Colonic mucosa (tissue), 4 donors: ENCODE measurements at regions not wholly inside any gene's neighbourhood (a gene's known extent, or its start where the extent isn't known, plus 50 kb on each side); places are given as distances from the start of the nearest gene placed in this dataset.
A peak's percentile ranks its signal among the peaks of the same experiment; 100 is the strongest.
"Not testable (repeated sequence)": the region's sequence is repeated elsewhere in the genome, so short reads cannot be mapped to it uniquely, and the experiment has no call there.

ENCODE experiments used
- DNase-seq: peaks from one replicate; pipeline ENCODE4 v3.0.0-alpha.2; 2020
- H3K27ac ChIP-seq: fragments of 200-600 bp; one replicate; pipeline ENCODE4 v1.8.0; 2021
- H3K27me3 ChIP-seq: fragments of 200-600 bp; one replicate; pipeline ENCODE4 v1.8.0; 2021
- H3K36me3 ChIP-seq: fragments of 200-600 bp; one replicate; pipeline ENCODE4 v1.8.0; 2021
- H3K4me1 ChIP-seq: fragments of 200-600 bp; one replicate; pipeline ENCODE4 v1.8.0; 2021; ENCODE audit warnings: mild to moderate bottlenecking
- H3K4me3 ChIP-seq: fragments of 200-600 bp; one replicate; pipeline ENCODE4 v1.8.0; 2021
- H3K9ac ChIP-seq, 2 donors: one replicate each; pipeline ENCODE4 v1.7.0; 2013; ENCODE audit warnings: control low read depth in 2 of 2, low read depth in 2 of 2, low read length in 2 of 2
- H3K9me3 ChIP-seq: fragments of 200-600 bp; one replicate; pipeline ENCODE4 v1.8.0; 2021
- intact Hi-C: fragments of 100-400 bp; cut with DNase I; formaldehyde crosslinking; loops from one replicate; pipeline ENCODE4 v1.14.1; 2022
- TF ChIP-seq, protein P1 (sequence below): fragments of 200-600 bp; IDR thresholded peaks from one replicate; pipeline ENCODE4 v1.8.0; 2022; ENCODE audit warnings: antibody characterized with exemption, mild to moderate bottlenecking
- donor health status: healthy.
- donor health status: DM: no; HTN: no; CAD: no.
- donor health status: DM: no; HTN: no; CAD: no.

DNA sequence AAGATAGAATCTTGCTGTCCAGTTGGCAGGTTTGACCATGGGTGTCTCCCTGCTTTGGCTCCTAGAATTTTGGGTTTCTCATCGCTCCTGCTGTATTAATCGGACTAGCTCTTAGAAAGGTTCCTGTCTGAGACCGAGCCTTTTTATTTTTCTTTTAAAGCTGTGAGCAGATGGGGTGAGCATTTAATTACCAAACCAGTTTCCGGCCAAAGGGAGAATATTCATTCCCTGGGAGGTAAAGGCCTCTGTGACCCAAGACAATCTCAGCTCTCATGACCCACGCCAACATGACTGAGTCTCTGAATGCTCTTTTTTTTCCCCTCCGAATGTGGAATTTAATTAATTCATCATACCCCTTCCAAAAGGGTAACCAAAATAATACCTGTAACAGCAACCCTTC lies 464.7 kb upstream of the TMEM132C start:
- no peaks in the 10 kb centered on the region for H3K27me3 ChIP-seq
- TF ChIP-seq, protein P1, sequence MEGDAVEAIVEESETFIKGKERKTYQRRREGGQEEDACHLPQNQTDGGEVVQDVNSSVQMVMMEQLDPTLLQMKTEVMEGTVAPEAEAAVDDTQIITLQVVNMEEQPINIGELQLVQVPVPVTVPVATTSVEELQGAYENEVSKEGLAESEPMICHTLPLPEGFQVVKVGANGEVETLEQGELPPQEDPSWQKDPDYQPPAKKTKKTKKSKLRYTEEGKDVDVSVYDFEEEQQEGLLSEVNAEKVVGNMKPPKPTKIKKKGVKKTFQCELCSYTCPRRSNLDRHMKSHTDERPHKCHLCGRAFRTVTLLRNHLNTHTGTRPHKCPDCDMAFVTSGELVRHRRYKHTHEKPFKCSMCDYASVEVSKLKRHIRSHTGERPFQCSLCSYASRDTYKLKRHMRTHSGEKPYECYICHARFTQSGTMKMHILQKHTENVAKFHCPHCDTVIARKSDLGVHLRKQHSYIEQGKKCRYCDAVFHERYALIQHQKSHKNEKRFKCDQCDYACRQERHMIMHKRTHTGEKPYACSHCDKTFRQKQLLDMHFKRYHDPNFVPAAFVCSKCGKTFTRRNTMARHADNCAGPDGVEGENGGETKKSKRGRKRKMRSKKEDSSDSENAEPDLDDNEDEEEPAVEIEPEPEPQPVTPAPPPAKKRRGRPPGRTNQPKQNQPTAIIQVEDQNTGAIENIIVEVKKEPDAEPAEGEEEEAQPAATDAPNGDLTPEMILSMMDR, result no peak
- H3K4me1 ChIP-seq, result no peaks in the 10 kb centered on the region

DNA sequence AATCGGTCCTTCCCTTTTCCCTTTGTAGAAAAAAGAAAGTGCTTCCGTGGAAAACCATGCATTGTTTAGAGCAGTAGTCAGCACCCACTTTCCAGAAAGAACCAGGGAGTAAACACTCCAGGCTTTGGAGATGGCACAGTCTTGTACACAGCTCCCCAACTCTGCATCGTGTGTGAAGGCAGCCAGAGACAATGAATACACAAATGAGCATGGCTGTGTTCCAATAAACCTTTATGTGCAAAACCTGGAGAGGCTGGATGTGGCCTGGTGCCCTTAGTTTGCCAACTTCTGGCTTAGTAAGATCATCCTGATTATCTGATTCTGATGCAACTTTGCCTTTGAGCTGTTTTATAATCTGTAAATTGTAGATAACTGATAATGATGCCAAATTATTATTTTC lies 463.4 kb upstream of the TMEM132C start:
- TF ChIP-seq, protein P1, result no peak
- intact Hi-C loops, result no loop called here
- no peaks in the 10 kb centered on the region for H3K9me3 ChIP-seq
- H3K4me3 ChIP-seq, result no peak overlapping the region
- DNase-seq, result no peak
- H3K27me3 ChIP-seq, result no peaks in the 10 kb centered on the region
- H3K36me3 ChIP-seq, result no peaks in the 10 kb centered on the region
- no peaks in the 10 kb centered on the region for H3K4me1 ChIP-seq
- H3K27ac ChIP-seq, result no peak overlapping the region
- H3K9ac ChIP-seq, result no peak overlapping the region

More for the DNA sequence above, 464.7 kb upstream of the TMEM132C start:
- Histone ChIP-seq H3K4me3 (no peak overlapping the region), H3K9me3 (no peaks in the 10 kb centered on the region), H3K27ac (no peak overlapping the region), H3K9ac (no peak overlapping the region), H3K36me3 (no peaks in the 10 kb centered on the region)
- intact Hi-C loops, result no loop called here
- DNase-seq, result no peak

DNA sequence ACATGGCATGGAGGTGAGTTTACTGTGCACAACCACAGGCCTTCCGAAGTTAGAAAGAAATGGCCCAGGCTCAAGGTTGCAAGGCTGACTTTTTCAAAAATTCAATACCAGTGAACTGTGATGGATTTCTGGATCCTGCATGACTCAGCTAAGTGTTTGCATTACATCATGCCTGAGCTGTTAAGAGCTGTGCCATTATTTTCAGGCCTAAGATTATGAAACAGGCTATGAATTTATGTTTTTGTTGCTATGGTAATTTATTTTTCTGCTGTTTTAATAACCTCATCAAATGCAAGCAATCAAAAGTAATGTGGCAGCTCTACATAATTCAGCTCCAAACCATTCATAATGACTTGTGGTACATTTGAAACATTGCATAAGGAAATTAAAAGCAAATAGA lies 457.7 kb upstream of the TMEM132C start:
- no peak for DNase-seq
- intact Hi-C loops, result no loop called here

DNA sequence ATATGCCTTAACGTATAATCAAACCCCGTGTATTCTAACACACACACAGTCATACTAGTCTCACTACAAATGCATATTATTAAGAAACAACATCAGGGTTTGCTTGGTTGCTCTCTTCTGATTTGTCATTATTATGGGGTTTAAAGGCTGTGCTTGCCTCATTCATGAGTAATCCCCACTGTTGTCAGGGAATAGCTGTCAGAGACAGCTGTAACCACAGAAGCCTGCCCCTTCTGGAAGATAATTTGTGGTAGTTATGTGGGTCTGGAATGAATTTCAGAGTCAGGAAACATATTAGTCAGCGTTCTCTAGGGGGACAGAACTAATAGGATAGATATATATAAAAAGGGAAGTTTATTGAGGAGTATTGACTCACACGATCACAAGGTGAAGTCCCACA lies 456.9 kb upstream of the TMEM132C start:
- intact Hi-C loops, result no loop called here
- Histone ChIP-seq H3K9ac (no peak overlapping the region), H3K9me3 (no peaks in the 10 kb centered on the region), H3K4me3 (no peak overlapping the region), H3K27ac (no peak overlapping the region), H3K27me3 (no peaks in the 10 kb centered on the region), H3K4me1 (no peaks in the 10 kb centered on the region), H3K36me3 (no peaks in the 10 kb centered on the region)
- DNase-seq, result no peak
- TF ChIP-seq, protein P1, result no peak

More for the DNA sequence above, 457.7 kb upstream of the TMEM132C start:
- no peak overlapping the region for H3K9ac ChIP-seq
- H3K9me3 ChIP-seq, result no peaks in the 10 kb centered on the region
- H3K4me1 ChIP-seq, result no peaks in the 10 kb centered on the region
- H3K4me3 ChIP-seq, result no peak overlapping the region
- H3K27ac ChIP-seq, result no peak overlapping the region
- TF ChIP-seq, protein P1, result no peak
- H3K36me3 ChIP-seq, result no peaks in the 10 kb centered on the region
- H3K27me3 ChIP-seq, result no peaks in the 10 kb centered on the region

DNA sequence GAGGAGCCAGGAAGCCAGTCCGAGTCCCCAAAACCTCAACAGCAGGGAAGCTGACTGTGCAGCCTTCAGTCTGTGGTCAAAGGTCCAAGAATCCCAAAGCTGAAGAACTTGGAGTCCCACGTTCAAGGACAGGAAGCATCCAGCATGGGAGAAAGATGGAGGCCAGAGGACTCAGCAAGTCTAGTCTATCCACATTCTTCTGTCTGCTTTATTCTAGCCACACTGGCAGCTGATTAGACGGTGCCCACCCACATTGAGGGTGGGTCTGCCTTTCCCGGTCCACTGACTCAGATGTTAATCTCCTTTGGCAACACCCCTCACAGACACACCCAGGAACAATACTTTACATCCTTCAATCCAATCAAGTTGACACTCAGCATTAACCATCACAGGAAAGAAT lies 456.5 kb upstream of the TMEM132C start:
- H3K4me1 ChIP-seq, intact Hi-C loops, H3K9ac ChIP-seq, H3K4me3 ChIP-seq, H3K36me3 ChIP-seq, H3K27ac ChIP-seq, H3K27me3 ChIP-seq, H3K9me3 ChIP-seq, DNase-seq: not testable (repeated sequence)

DNA sequence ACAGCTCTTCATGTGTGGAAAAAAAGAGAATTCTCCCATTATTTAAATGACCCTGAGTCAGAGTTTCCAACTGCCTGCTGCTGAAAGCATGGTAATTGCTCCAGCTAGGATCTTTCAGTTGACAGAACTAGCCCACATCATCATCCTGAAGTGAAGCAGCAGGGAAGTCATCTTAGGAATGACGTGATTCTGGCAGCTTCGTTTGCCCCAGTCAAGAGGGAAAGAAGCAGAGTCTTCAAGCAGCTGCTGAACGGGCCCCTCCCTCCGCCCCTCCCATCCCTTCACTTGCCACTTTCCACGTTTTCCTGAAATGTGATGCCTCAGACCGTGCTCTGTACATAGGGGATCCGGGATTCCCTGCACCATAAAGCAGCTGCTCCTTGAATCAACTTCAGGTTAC lies 455.0 kb upstream of the TMEM132C start:
- H3K36me3 ChIP-seq, result no peaks in the 10 kb centered on the region
- no peak overlapping the region for H3K4me3 ChIP-seq
- DNase-seq, result peak; percentile 28
- H3K4me1 ChIP-seq, result no peaks in the 10 kb centered on the region
- H3K27me3 ChIP-seq, result no peaks in the 10 kb centered on the region
- TF ChIP-seq, protein P1, result no peak
- H3K9ac ChIP-seq, result no peak overlapping the region
- intact Hi-C loops, result no loop called here
- H3K9me3 ChIP-seq, result no peaks in the 10 kb centered on the region
- no peak overlapping the region for H3K27ac ChIP-seq
